ENCODE measurements at regions not wholly inside any gene's neighbourhood (a gene's known extent, or its start where the extent isn't known, plus 50 kb on each side); places are given as distances from the start of the nearest gene placed in this dataset.

GRCh38 chr9:31554941-31555340 is 829.5 kb upstream of the ACO1 start:
- TF ChIP-seq POLR2A (IDR thresholded peaks at IDR 0.05; ENCODE audit: low read length) (no peak), GATA1 (IDR thresholded peaks at IDR 0.05; ENCODE audit: low read depth, low read length) (no peak)

Measured in erythroblast (primary cell).